Thyroid gland (tissue), 4 donors: ENCODE measurements at regions not wholly inside any gene's neighbourhood (a gene's known extent, or its start where the extent isn't known, plus 50 kb on each side); places are given as distances from the start of the nearest gene placed in this dataset.

ENCODE experiments used
- CTCF ChIP-seq, 6 experiments: fragments of 200-600 bp in 3 of 6; fragments of 450-650 bp in 3 of 6; sonication (generic) in 3 of 6; IDR thresholded peaks; one replicate each; pipeline ENCODE4 v1.5.1; 2016 to 2019; ENCODE audit warnings: antibody characterized with exemption in 6 of 6, mild to moderate bottlenecking in 2 of 6, inconsistent platforms in 1 of 6, moderate library complexity in 1 of 6
- POLR2A ChIP-seq, 2 donors: fragments of 450-650 bp; IDR thresholded peaks; one replicate each; pipeline ENCODE4 v1.6.1; 2017; ENCODE audit warnings: antibody characterized with exemption in 2 of 2, mild to moderate bottlenecking in 2 of 2, moderate library complexity in 1 of 2

GRCh38 chr6:99789767-99790166, 183.1 kb downstream of the PRDM13 start:
- TF ChIP-seq CTCF (IDR thresholded peaks at IDR 0.05) (no peak), POLR2A (IDR thresholded peaks at IDR 0.05) (no peak)
